A673 (cell line): ENCODE measurements at regions not wholly inside any gene's neighbourhood (a gene's known extent, or its start where the extent isn't known, plus 50 kb on each side); places are given as distances from the start of the nearest gene placed in this dataset.

ENCODE experiments used
- BruUV-seq: library from RNA; stranded (reverse); fragments of 400-500 nt; replicated peaks from 2 replicates; lab custom pipeline; 2021; lab: Mats Ljungman, UMichigan
- CTCF ChIA-PET: fragments of 300-600 bp; sonication (Branson Sonifier 250); formaldehyde crosslinking; loops from one replicate; lab custom pipeline; 2022; ENCODE audit warnings: antibody characterized with exemption; lab: Charles Lee
- POLR2A ChIA-PET: fragments of 300-600 bp; sonication (Branson Sonifier 250); formaldehyde crosslinking; loops from one replicate; lab custom pipeline; 2022; ENCODE audit warnings: antibody characterized with exemption; ENCODE audit not compliant: low non-redundant PET; lab: Charles Lee
- DNase-seq: peaks from one replicate; pipeline ENCODE4 v3.0.0-alpha.2; 2015; ENCODE audit warnings: low spot score
- H3K27ac ChIP-seq: fragments of 200-600 bp; sonication (generic); 2 replicates; pipeline ENCODE4 v1.5.1; 2016; ENCODE audit warnings: mixed run types, low read depth, mild to moderate bottlenecking, mixed read lengths, antibody characterized with exemption, low read length; ENCODE audit not compliant: poor library complexity, severe bottlenecking
- H3K27me3 ChIP-seq: fragments of 200-600 bp; sonication (generic); replicated peaks from 2 replicates; pipeline ENCODE4 v1.6.1; 2017; ENCODE audit warnings: mixed run types, low read depth, mild to moderate bottlenecking, mixed read lengths, antibody characterized with exemption, low read length; ENCODE audit not compliant: insufficient read depth, poor library complexity
- H3K36me3 ChIP-seq: fragments of 200-600 bp; sonication (generic); 2 replicates; pipeline ENCODE4 v1.6.1; 2016; ENCODE audit warnings: mixed run types, mild to moderate bottlenecking, mixed read lengths, antibody characterized with exemption, low read length; ENCODE audit not compliant: insufficient read depth, poor library complexity, severe bottlenecking
- H3K4me1 ChIP-seq: fragments of 200-600 bp; sonication (generic); 2 replicates; pipeline ENCODE4 v1.6.1; 2017; ENCODE audit warnings: mixed run types, mild to moderate bottlenecking, mixed read lengths, antibody characterized with exemption, low read length; ENCODE audit not compliant: insufficient read depth, poor library complexity, severe bottlenecking
- H3K4me3 ChIP-seq: fragments of 200-600 bp; sonication (generic); 2 replicates; pipeline ENCODE4 v1.5.1; 2016; ENCODE audit warnings: low read depth, mixed run types, mild to moderate bottlenecking, mixed read lengths, low read length; ENCODE audit not compliant: poor library complexity, severe bottlenecking
- H3K9me3 ChIP-seq: fragments of 200-600 bp; sonication (generic); 2 replicates; pipeline ENCODE4 v1.6.1; 2016; ENCODE audit warnings: mixed run types, low read depth, mild to moderate bottlenecking, mixed read lengths, antibody characterized with exemption, low read length; ENCODE audit not compliant: poor library complexity, severe bottlenecking
- CTCF ChIP-seq: fragments of 300-800, 200-600 bp; sonication (generic); conservative IDR thresholded peaks from 2 replicates; pipeline ENCODE4 v1.5.1; 2017; ENCODE audit warnings: low read depth, mild to moderate bottlenecking, antibody characterized with exemption, low read length, moderate library complexity, mixed read lengths
- EZH2 ChIP-seq: fragments of 200-600 bp; sonication (generic); IDR thresholded peaks from 2 replicates; pipeline ENCODE4 v1.6.1; 2017; ENCODE audit warnings: borderline replicate concordance, low read depth, mild to moderate bottlenecking, mixed read lengths, antibody characterized with exemption, low read length; ENCODE audit not compliant: poor library complexity, severe bottlenecking
- intact Hi-C: fragments of 100-400 bp; cut with micrococcal nuclease; formaldehyde crosslinking; loops from one replicate; pipeline ENCODE4 v1.10.0; 2022; ENCODE audit not compliant: unreplicated experiment

GRCh38 chr10:121653608-121654007 is 55.4 kb upstream of the FGFR2 start:
- intact Hi-C loops: no loop called here
- no peak overlapping the region for H3K4me3 ChIP-seq
- no TSS peak for BruUV-seq
- no peaks in the 10 kb centered on the region for H3K36me3 ChIP-seq
- TF ChIP-seq CTCF: no peak
- no peak for TF ChIP-seq EZH2
- H3K9me3 ChIP-seq: no peaks in the 10 kb centered on the region
- CTCF ChIA-PET: no interaction called here
- H3K4me1 ChIP-seq: peaks cover 5% of the 10 kb centered on the region
- no peak overlapping the region for H3K27ac ChIP-seq
- POLR2A ChIA-PET: no interaction called here
- peaks cover 9% of the 10 kb centered on the region for H3K27me3 ChIP-seq
- DNase-seq: no peak

GRCh38 chr10:121648493-121648892 is 50.2 kb upstream of the FGFR2 start:
- Histone ChIP-seq H3K27me3 (peaks cover 9% of the 10 kb centered on the region), H3K4me1 (no peaks in the 10 kb centered on the region), H3K27ac (no peak overlapping the region), H3K36me3 (no peaks in the 10 kb centered on the region), H3K4me3 (no peak overlapping the region), H3K9me3 (no peaks in the 10 kb centered on the region)
- CTCF ChIA-PET: no interaction called here
- no TSS peak for BruUV-seq
- DNase-seq: no peak
- TF ChIP-seq CTCF (no peak), EZH2 (no peak)
- intact Hi-C loops: no loop called here
- POLR2A ChIA-PET: no interaction called here

GRCh38 chr10:121648059-121648458 is 49.8 kb upstream of the FGFR2 start:
- TF ChIP-seq CTCF (no peak), EZH2 (no peak)
- Histone ChIP-seq H3K27ac (no peak overlapping the region), H3K4me3 (no peak overlapping the region), H3K4me1 (no peaks in the 10 kb centered on the region), H3K9me3 (no peaks in the 10 kb centered on the region), H3K27me3 (peaks cover 9% of the 10 kb centered on the region), H3K36me3 (no peaks in the 10 kb centered on the region)
- no peak for DNase-seq
- intact Hi-C loops: no loop called here
- no TSS peak for BruUV-seq
- ChIA-PET POLR2A (no interaction called here), CTCF (no interaction called here)
